ENCODE measurements at regions not wholly inside any gene's neighbourhood (a gene's known extent, or its start where the extent isn't known, plus 50 kb on each side); places are given as distances from the start of the nearest gene placed in this dataset.

- Histone ChIP-seq H3K4me1 (ENCODE audit: insufficient read depth, low read length, poor library complexity, severe bottlenecking) (peaks cover 8% of the 10 kb centered on the region), H3K36me3 (ENCODE audit: insufficient read depth, low read length, poor library complexity, severe bottlenecking) (no peaks in the 10 kb centered on the region), H3K9me3 (ENCODE audit: low read depth, low read length, poor library complexity, severe bottlenecking) (peaks cover 5% of the 10 kb centered on the region), H3K4me3 (ENCODE audit: low read depth, low read length, poor library complexity, severe bottlenecking) (no peak overlapping the region), H3K27ac (ENCODE audit: low read depth, low read length, poor library complexity, severe bottlenecking) (no peak overlapping the region), H3K27me3 (replicated peaks; ENCODE audit: insufficient read depth, low read depth, low read length, poor library complexity) (no peaks in the 10 kb centered on the region)
- no peak for TF ChIP-seq CTCF (conservative IDR thresholded peaks at IDR 0.05; ENCODE audit: low read depth, low read length)
- TF ChIP-seq EZH2 (IDR thresholded peaks at IDR 0.05; ENCODE audit: borderline replicate concordance, low read depth, low read length, poor library complexity, severe bottlenecking), result no peak
- intact Hi-C loops (cut with micrococcal nuclease; ENCODE audit: unreplicated experiment), result no loop called here
- BruUV-seq (replicated peaks), result no TSS peak
- ChIA-PET CTCF (no interaction called here), POLR2A (ENCODE audit: low non-redundant PET) (no interaction called here)
- no peak for DNase-seq (ENCODE audit: low spot score)
Measured at GRCh38 chr3:1908651-1909445, 189.8 kb upstream of the CNTN4 start.

DNA sequence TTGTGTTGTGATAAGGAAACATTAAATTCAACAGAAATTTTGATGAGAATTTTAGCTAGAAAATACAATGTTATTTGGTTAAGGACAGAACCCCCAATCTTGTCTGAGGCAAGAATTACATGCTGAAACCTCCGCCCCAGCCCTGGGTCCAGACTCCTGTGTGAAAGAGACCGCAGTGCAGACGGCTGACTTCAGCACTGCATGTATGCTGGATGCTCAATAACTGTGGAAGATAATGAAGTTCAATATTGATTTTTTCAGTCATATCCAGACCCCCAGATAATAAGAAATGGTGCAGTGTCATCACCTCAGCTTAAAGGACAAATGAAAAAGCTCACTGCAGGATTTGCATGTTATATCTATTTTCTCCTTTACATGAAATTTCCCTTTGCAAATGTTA is 188.3 kb upstream of the CNTN4 start:
- no TSS peak for BruUV-seq (replicated peaks)
- ChIA-PET POLR2A (ENCODE audit: low non-redundant PET) (no interaction called here), CTCF (no interaction called here)
- DNase-seq (ENCODE audit: low spot score), result no peak
- intact Hi-C loops (cut with micrococcal nuclease; ENCODE audit: unreplicated experiment), result no loop called here
- TF ChIP-seq CTCF (conservative IDR thresholded peaks at IDR 0.05; ENCODE audit: low read depth, low read length) (no peak), EZH2 (IDR thresholded peaks at IDR 0.05; ENCODE audit: borderline replicate concordance, low read depth, low read length, poor library complexity, severe bottlenecking) (no peak)
- peaks cover 5% of the 10 kb centered on the region for H3K9me3 ChIP-seq (ENCODE audit: low read depth, low read length, poor library complexity, severe bottlenecking)
- H3K36me3 ChIP-seq (ENCODE audit: insufficient read depth, low read length, poor library complexity, severe bottlenecking), result no peaks in the 10 kb centered on the region
- H3K27ac ChIP-seq (ENCODE audit: low read depth, low read length, poor library complexity, severe bottlenecking), result no peak overlapping the region
- no peaks in the 10 kb centered on the region for H3K27me3 ChIP-seq (replicated peaks; ENCODE audit: insufficient read depth, low read depth, low read length, poor library complexity)
- peaks cover 8% of the 10 kb centered on the region for H3K4me1 ChIP-seq (ENCODE audit: insufficient read depth, low read length, poor library complexity, severe bottlenecking)
- H3K4me3 ChIP-seq (ENCODE audit: low read depth, low read length, poor library complexity, severe bottlenecking), result no peak overlapping the region

DNA sequence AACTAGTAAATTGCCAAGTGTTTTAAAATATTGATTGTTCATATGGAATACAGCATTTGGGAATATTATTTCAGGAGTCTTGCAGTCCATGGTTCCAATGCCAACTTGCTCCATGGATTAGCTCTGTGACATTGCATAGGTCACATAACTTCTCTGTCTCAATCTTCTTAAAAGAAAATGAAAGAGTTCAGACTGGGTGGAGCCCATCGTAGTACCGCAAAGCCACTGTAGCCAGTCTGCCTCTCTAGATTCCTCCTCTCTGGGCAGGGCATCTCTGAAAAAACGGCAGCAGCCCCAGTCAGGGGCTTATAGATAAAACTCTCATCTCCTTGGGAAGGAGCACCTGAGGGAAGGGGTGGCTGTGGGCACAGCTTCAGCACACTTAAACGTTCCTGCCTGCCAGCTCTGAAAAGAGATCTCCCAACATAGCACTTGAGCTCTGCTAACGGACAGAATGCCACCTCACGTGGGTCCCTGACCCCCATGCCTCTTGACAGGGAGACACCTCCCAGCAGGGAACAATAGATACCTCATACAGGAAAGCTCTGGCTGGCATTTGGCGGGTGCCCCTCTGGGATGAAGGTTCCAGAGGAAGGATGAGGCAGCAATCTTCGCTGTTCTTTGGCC is 168.8 kb upstream of the CNTN4 start:
- intact Hi-C loops (cut with micrococcal nuclease; ENCODE audit: unreplicated experiment), result no loop called here
- Histone ChIP-seq H3K27me3 (replicated peaks; ENCODE audit: insufficient read depth, low read depth, low read length, poor library complexity) (no peaks in the 10 kb centered on the region), H3K4me3 (ENCODE audit: low read depth, low read length, poor library complexity, severe bottlenecking) (no peak overlapping the region), H3K4me1 (ENCODE audit: insufficient read depth, low read length, poor library complexity, severe bottlenecking) (no peaks in the 10 kb centered on the region), H3K9me3 (ENCODE audit: low read depth, low read length, poor library complexity, severe bottlenecking) (no peaks in the 10 kb centered on the region), H3K36me3 (ENCODE audit: insufficient read depth, low read length, poor library complexity, severe bottlenecking) (no peaks in the 10 kb centered on the region), H3K27ac (ENCODE audit: low read depth, low read length, poor library complexity, severe bottlenecking) (no peak overlapping the region)
- TF ChIP-seq CTCF (conservative IDR thresholded peaks at IDR 0.05; ENCODE audit: low read depth, low read length) (no peak), EZH2 (IDR thresholded peaks at IDR 0.05; ENCODE audit: borderline replicate concordance, low read depth, low read length, poor library complexity, severe bottlenecking) (no peak)
- no peak for DNase-seq (ENCODE audit: low spot score)
- ChIA-PET POLR2A (ENCODE audit: low non-redundant PET) (no interaction called here), CTCF (no interaction called here)
- BruUV-seq (replicated peaks), result no TSS peak

Data from A673 (cell line).